ENCODE measurements at regions not wholly inside any gene's neighbourhood (a gene's known extent, or its start where the extent isn't known, plus 50 kb on each side); places are given as distances from the start of the nearest gene placed in this dataset.

- H3K4me1 Mint-ChIP-seq (ENCODE audit: unreplicated experiment), result peaks cover 27% of the 10 kb centered on the region
- peaks cover 15% of the 10 kb centered on the region for H3K36me3 Mint-ChIP-seq (ENCODE audit: unreplicated experiment)
- H3K27ac Mint-ChIP-seq (ENCODE audit: unreplicated experiment), result no peak overlapping the region
- no peak overlapping the region for H3K4me3 Mint-ChIP-seq (ENCODE audit: unreplicated experiment)
- DNase-seq (ENCODE audit: extremely low spot score, unreplicated experiment), result no peak
- no peak for TF ChIP-seq CTCF (IDR thresholded peaks at IDR 0.05)
- H3K9me3 Mint-ChIP-seq (ENCODE audit: unreplicated experiment), result no peaks in the 10 kb centered on the region
- no peaks in the 10 kb centered on the region for H3K27me3 Mint-ChIP-seq (ENCODE audit: unreplicated experiment)
Observed at GRCh38 chr7:66575398-66575797, 53.3 kb upstream of the KCTD7 start.

- Mint-ChIP-seq H3K36me3 (ENCODE audit: unreplicated experiment) (peaks cover 15% of the 10 kb centered on the region), H3K4me1 (ENCODE audit: unreplicated experiment) (peaks cover 28% of the 10 kb centered on the region), H3K27me3 (ENCODE audit: unreplicated experiment) (no peaks in the 10 kb centered on the region), H3K4me3 (ENCODE audit: unreplicated experiment) (no peak overlapping the region), H3K27ac (ENCODE audit: unreplicated experiment) (peak overlapping the region; percentile 28), H3K9me3 (ENCODE audit: unreplicated experiment) (no peaks in the 10 kb centered on the region)
- no peak for DNase-seq (ENCODE audit: extremely low spot score, unreplicated experiment)
- TF ChIP-seq CTCF (IDR thresholded peaks at IDR 0.05), result no peak
Observed at GRCh38 chr7:66576646-66577045, 52.0 kb upstream of the KCTD7 start.

Measured in osteocyte (in vitro differentiated cells).